CD4-positive, alpha-beta T cell treated with Interleukin-21 for 1 hour (primary cell): ENCODE measurements at regions not wholly inside any gene's neighbourhood (a gene's known extent, or its start where the extent isn't known, plus 50 kb on each side); places are given as distances from the start of the nearest gene placed in this dataset.

Experiments used
- DNase-seq: peaks from one replicate; pipeline ENCODE4 v3.0.0-alpha.2; 2020

- no peak for DNase-seq
These were observed 309.4 kb downstream of the BTG1 start for GRCh38 chr12:91836264-91836663.

- no peak for DNase-seq
These were observed 310.0 kb downstream of the BTG1 start for GRCh38 chr12:91835693-91836092.

- DNase-seq = no peak
These were observed 311.8 kb downstream of the BTG1 start for GRCh38 chr12:91833780-91834359.

GRCh38 chr12:91825999-91826398 lies 319.6 kb downstream of the BTG1 start:
- no peak for DNase-seq

GRCh38 chr12:91824991-91825390 lies 320.7 kb downstream of the BTG1 start:
- no peak for DNase-seq

- DNase-seq = no peak
These were observed 326.6 kb downstream of the BTG1 start for GRCh38 chr12:91819132-91819447.

- DNase-seq = no peak
These were observed 327.2 kb downstream of the BTG1 start for GRCh38 chr12:91818227-91819131.

- no peak for DNase-seq
These were observed 328.1 kb downstream of the BTG1 start for GRCh38 chr12:91817517-91817916.

GRCh38 chr12:91813701-91814100 lies 331.9 kb downstream of the BTG1 start:
- DNase-seq = no peak

- peak; percentile 80 for DNase-seq
These were observed 334.0 kb downstream of the BTG1 start for GRCh38 chr12:91811481-91812287.

GRCh38 chr12:91810531-91811451 lies 334.9 kb downstream of the BTG1 start:
- no peak for DNase-seq

GRCh38 chr12:91810077-91810476 lies 335.6 kb downstream of the BTG1 start:
- no peak for DNase-seq

GRCh38 chr12:91805031-91805430 lies 340.6 kb downstream of the BTG1 start:
- DNase-seq = no peak

GRCh38 chr12:91804533-91804932 lies 341.1 kb downstream of the BTG1 start:
- no peak for DNase-seq

GRCh38 chr12:91801048-91801447 lies 344.6 kb downstream of the BTG1 start:
- DNase-seq = no peak

- DNase-seq = no peak
These were observed 352.0 kb downstream of the BTG1 start for GRCh38 chr12:91793676-91794075.

GRCh38 chr12:91792597-91792996 lies 353.0 kb downstream of the BTG1 start:
- DNase-seq = no peak

- DNase-seq = peak; percentile 9
These were observed 359.0 kb downstream of the BTG1 start for GRCh38 chr12:91786499-91787272.

- DNase-seq = no peak
These were observed 359.8 kb downstream of the BTG1 start for GRCh38 chr12:91785655-91786498.

GRCh38 chr12:91781114-91781513 lies 364.5 kb downstream of the BTG1 start:
- no peak for DNase-seq

- peak; percentile 65 for DNase-seq
These were observed 366.7 kb downstream of the BTG1 start for GRCh38 chr12:91778938-91779400.
